ENCODE measurements at regions not wholly inside any gene's neighbourhood (a gene's known extent, or its start where the extent isn't known, plus 50 kb on each side); places are given as distances from the start of the nearest gene placed in this dataset.

DNA sequence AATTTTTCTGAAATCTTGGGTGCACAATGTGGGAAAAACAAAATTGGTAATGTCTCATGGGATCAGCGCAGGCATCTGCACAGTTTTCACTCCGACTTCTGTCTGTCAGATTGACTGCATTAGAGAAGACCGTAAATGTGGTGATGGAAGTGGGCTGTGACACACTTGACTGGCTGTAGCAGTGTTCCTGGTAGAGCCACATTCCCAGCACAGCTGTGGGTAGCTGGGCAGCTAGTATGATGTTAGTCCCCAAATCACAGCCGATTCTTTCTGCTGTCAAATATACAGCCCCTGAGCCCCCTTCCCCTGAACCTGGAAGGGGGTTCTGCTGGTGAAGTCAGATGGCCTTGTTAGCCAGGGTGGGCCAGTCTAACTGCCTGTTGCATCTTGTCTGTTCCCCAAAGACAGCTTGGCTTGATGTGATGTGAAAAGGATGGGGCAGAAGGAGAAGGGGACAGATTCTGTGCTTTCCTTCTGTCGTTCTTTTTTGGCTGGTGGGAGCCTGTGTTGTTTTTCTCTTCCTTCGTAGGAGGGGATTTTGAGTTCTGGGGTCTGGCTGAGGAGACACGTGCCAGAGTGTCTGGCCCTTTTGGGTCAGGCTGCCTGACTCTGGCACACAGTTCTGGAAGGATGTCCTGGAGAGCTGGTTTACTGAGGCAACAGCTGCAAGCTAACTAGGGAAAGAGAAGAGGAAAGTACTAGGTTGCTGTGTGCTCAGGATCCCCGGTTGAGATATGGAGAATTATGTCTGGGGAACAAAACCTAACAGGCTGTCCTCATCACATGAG is 66.4 kb upstream of the SPRY4 start:
- no peak for DNase-seq
- ChIA-PET POLR2A (ENCODE audit: partially characterized antibody) (no interaction called here), CTCF (ENCODE audit: partially characterized antibody) (no interaction called here)
- H3K9me3 ChIP-seq (ENCODE audit: control insufficient read depth in 1 of 2, low read length in 2 of 2), result peaks cover 0 to 6% of the 10 kb centered on the region in 2 donors
- H3K4me1 Mint-ChIP-seq, result peaks cover 0 to 9% (median 5%) of the 10 kb centered on the region in 4 donors
- H3K4me3 ChIP-seq (ENCODE audit: low read length in 2 of 2), result no peak overlapping the region
- H3K4me1 ChIP-seq (ENCODE audit: insufficient read depth, low read length), result peaks cover 3% of the 10 kb centered on the region
- H3K27me3 Mint-ChIP-seq, result peaks cover 0 to 3% of the 10 kb centered on the region in 2 donors
- no peaks in the 10 kb centered on the region for H3K36me3 ChIP-seq (ENCODE audit: insufficient read depth, low read length)
- peaks cover 0 to 8% of the 10 kb centered on the region in 2 donors for H3K36me3 Mint-ChIP-seq
- peaks cover 3 to 16% (median 12%) of the 10 kb centered on the region in 8 donors for H3K9me3 Mint-ChIP-seq
- no peaks in the 10 kb centered on the region for H3K27me3 ChIP-seq (ENCODE audit: insufficient read depth, low read length)
- intact Hi-C loops (cut with micrococcal nuclease), result no loop called here
- no peak overlapping the region for H3K27ac ChIP-seq (ENCODE audit: low read depth, low read length)
- peak overlapping the region in 3 of 7 donors; percentile 19 to 82 (median 43) for H3K27ac Mint-ChIP-seq
- no peak overlapping the region for H3K4me3 Mint-ChIP-seq

DNA sequence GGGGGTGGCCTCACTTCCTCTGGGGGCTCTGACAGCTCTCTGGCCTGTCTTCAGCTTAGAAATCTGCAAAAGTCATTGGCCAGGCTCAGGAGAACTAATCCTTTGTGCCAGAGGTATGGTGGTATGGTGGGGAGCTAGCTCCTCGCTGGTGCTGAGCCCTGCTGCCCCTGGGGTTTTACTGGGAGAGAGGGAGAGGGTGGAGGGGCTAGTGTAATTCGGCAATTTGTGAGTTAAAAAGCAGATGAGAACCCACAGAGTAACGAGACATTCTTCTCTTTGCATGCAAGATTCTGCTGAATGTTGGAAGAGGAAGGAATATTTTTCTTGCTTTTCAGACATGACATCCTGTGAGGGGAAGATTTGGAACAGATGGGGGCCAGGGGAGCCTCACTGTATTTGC is 65.5 kb upstream of the SPRY4 start:
- no peak for DNase-seq
- peaks cover 0 to 3% of the 10 kb centered on the region in 2 donors for H3K27me3 Mint-ChIP-seq
- H3K27ac ChIP-seq (ENCODE audit: low read depth, low read length), result no peak overlapping the region
- H3K4me1 Mint-ChIP-seq, result peaks cover 0 to 9% (median 5%) of the 10 kb centered on the region in 4 donors
- H3K36me3 ChIP-seq (ENCODE audit: insufficient read depth, low read length), result no peaks in the 10 kb centered on the region
- intact Hi-C loops (cut with micrococcal nuclease), result no loop called here
- H3K36me3 Mint-ChIP-seq, result peaks cover 0 to 3% of the 10 kb centered on the region in 2 donors
- H3K4me3 ChIP-seq (ENCODE audit: low read length in 2 of 2), result no peak overlapping the region
- ChIA-PET CTCF (ENCODE audit: partially characterized antibody) (no interaction called here), POLR2A (ENCODE audit: partially characterized antibody) (no interaction called here)
- no peak overlapping the region for H3K4me3 Mint-ChIP-seq
- H3K4me1 ChIP-seq (ENCODE audit: insufficient read depth, low read length), result peaks cover 3% of the 10 kb centered on the region
- peaks cover 0 to 7% (median 3%) of the 10 kb centered on the region in 8 donors for H3K9me3 Mint-ChIP-seq
- H3K27ac Mint-ChIP-seq, result no peak overlapping the region
- no peaks in the 10 kb centered on the region for H3K9me3 ChIP-seq (ENCODE audit: control insufficient read depth in 1 of 2, low read length in 2 of 2)
- H3K27me3 ChIP-seq (ENCODE audit: insufficient read depth, low read length), result no peaks in the 10 kb centered on the region

DNA sequence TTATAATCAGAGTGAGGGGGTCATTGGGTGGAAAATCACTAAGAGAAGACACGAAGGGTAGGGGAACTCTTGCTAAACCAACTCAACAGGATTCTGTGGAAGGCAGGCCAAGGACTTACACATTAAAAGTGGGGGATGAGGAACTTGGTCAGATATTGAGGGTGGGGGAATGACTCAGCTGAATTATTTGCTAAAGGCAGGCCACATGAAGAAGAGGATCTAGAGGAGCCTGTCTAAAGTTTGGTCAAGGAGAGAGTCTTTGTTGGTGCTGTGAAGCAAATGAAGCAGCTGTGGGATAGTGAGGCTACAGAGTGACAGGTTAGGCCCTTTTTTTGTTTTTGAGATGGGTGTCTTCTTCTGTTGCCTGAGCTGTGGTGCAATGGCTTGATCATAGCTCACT is 63.9 kb upstream of the SPRY4 start:
- no peak overlapping the region for H3K27ac ChIP-seq (ENCODE audit: low read depth, low read length)
- CTCF ChIA-PET (ENCODE audit: partially characterized antibody), result no interaction called here
- intact Hi-C loops (cut with micrococcal nuclease), result no loop called here
- Mint-ChIP-seq H3K27me3 (peaks cover 0 to 3% of the 10 kb centered on the region in 2 donors), H3K9me3 (peaks cover 0 to 3% (median 0%) of the 10 kb centered on the region in 8 donors), H3K4me3 (no peak overlapping the region), H3K27ac (peak overlapping the region in 1 of 7 donors; percentile 60), H3K4me1 (peaks cover 6 to 15% (median 12%) of the 10 kb centered on the region in 4 donors), H3K36me3 (no peaks in the 10 kb centered on the region)
- POLR2A ChIA-PET (ENCODE audit: partially characterized antibody), result no interaction called here
- H3K4me3 ChIP-seq (ENCODE audit: low read length in 2 of 2), result no peak overlapping the region
- peaks cover 3% of the 10 kb centered on the region for H3K4me1 ChIP-seq (ENCODE audit: insufficient read depth, low read length)
- no peak for DNase-seq
- no peaks in the 10 kb centered on the region for H3K27me3 ChIP-seq (ENCODE audit: insufficient read depth, low read length)
- H3K9me3 ChIP-seq (ENCODE audit: control insufficient read depth in 1 of 2, low read length in 2 of 2), result no peaks in the 10 kb centered on the region
- no peaks in the 10 kb centered on the region for H3K36me3 ChIP-seq (ENCODE audit: insufficient read depth, low read length)

DNA sequence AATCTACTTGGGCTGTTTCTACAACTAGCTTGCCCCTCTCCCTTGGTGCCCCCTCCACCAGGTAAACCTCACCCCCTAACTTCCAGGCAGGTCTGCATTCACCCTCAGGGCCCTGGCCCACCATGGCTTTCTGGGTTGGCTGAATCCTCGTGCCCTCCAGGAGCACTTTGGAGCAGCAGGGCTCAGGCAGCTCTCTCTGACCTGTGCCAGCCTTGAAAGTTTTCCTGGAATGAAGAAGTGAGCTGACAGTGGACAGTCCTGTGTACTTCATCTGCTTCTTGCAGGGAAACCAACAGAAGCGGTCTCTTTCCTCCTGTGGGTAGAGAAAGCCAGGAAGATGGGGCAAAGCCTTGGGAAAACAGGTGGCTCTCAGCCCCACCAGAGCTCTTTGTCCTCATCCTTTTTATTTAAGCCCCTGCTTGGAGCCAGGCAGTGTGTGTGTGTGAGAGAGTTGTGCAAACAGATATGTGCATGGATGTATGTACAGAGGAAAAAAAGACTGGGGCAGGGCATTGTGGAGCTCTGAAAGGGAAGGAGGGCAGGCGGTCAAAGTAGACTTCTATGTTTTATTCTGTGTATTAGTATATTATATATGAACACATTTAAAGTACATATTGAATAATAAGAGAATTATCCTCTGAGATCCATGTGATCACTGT is 62.3 kb upstream of the SPRY4 start:
- Histone ChIP-seq H3K4me3 (ENCODE audit: low read length in 2 of 2) (no peak overlapping the region), H3K36me3 (ENCODE audit: insufficient read depth, low read length) (no peaks in the 10 kb centered on the region), H3K27me3 (ENCODE audit: insufficient read depth, low read length) (no peaks in the 10 kb centered on the region), H3K4me1 (ENCODE audit: insufficient read depth, low read length) (peaks cover 3% of the 10 kb centered on the region), H3K27ac (ENCODE audit: low read depth, low read length) (no peak overlapping the region), H3K9me3 (ENCODE audit: control insufficient read depth in 1 of 2, low read length in 2 of 2) (no peaks in the 10 kb centered on the region)
- Mint-ChIP-seq H3K4me1 (peaks cover 6 to 12% (median 12%) of the 10 kb centered on the region in 4 donors), H3K36me3 (no peaks in the 10 kb centered on the region), H3K27ac (no peak overlapping the region), H3K27me3 (no peaks in the 10 kb centered on the region), H3K9me3 (no peaks in the 10 kb centered on the region), H3K4me3 (no peak overlapping the region)
- ChIA-PET POLR2A (ENCODE audit: partially characterized antibody) (no interaction called here), CTCF (ENCODE audit: partially characterized antibody) (no interaction called here)
- no peak for DNase-seq
- intact Hi-C loops (cut with micrococcal nuclease), result no loop called here

DNA sequence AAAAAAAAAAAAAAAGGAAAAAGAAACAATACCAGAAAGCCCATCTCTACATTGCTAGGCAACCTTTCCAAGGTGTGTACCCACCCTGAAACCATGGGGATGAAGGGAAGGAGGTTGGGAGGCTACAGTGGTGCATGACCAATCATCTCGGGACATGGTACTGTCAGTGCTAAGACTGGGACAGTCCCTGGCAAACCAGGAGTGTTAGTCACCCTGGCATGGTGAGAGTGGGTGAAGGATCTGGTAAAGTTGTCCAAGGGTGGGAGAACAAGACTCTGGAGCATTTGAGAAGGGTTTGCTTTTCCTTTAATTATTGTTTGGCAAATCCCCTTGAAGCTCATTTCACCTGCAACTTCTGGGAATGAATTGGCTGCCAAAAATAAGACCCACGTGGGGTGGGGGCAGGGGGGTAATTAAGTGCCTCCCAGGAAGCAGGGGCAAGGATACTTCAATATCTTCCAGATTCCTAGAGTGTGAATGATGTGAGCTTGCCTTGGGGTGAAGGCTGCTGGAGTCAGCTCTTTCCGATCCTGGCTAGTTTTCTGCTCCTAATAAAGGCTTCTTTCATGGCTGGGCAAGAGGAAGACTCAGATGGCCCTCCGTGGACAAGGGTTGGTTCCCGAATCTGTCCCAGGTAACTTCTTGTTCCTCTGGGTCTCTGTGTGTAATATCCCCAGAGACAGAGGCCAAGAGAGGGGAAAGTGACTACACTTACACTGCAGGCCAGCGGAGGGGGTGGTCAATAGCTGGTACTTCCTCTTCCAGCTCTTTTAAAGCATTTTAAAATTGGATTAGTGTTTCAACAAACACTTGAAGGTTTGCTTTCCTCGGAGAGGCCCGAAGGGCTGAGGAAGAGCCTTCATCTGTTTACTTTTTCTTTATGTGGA is 61.6 kb upstream of the SPRY4 start:
- intact Hi-C loops (cut with micrococcal nuclease), result no loop called here
- Histone ChIP-seq H3K36me3 (ENCODE audit: insufficient read depth, low read length) (no peaks in the 10 kb centered on the region), H3K27ac (ENCODE audit: low read depth, low read length) (no peak overlapping the region), H3K27me3 (ENCODE audit: insufficient read depth, low read length) (no peaks in the 10 kb centered on the region), H3K4me3 (ENCODE audit: low read length in 2 of 2) (no peak overlapping the region), H3K4me1 (ENCODE audit: insufficient read depth, low read length) (peaks cover 3% of the 10 kb centered on the region), H3K9me3 (ENCODE audit: control insufficient read depth in 1 of 2, low read length in 2 of 2) (no peaks in the 10 kb centered on the region)
- DNase-seq, result no peak
- H3K4me1 Mint-ChIP-seq, result peaks cover 6 to 12% (median 12%) of the 10 kb centered on the region in 4 donors
- ChIA-PET CTCF (ENCODE audit: partially characterized antibody) (no interaction called here), POLR2A (ENCODE audit: partially characterized antibody) (no interaction called here)
- H3K9me3 Mint-ChIP-seq, result no peaks in the 10 kb centered on the region
- peak overlapping the region in 1 of 7 donors; percentile 75 for H3K27ac Mint-ChIP-seq
- no peaks in the 10 kb centered on the region for H3K27me3 Mint-ChIP-seq
- H3K36me3 Mint-ChIP-seq, result no peaks in the 10 kb centered on the region
- H3K4me3 Mint-ChIP-seq, result no peak overlapping the region

DNA sequence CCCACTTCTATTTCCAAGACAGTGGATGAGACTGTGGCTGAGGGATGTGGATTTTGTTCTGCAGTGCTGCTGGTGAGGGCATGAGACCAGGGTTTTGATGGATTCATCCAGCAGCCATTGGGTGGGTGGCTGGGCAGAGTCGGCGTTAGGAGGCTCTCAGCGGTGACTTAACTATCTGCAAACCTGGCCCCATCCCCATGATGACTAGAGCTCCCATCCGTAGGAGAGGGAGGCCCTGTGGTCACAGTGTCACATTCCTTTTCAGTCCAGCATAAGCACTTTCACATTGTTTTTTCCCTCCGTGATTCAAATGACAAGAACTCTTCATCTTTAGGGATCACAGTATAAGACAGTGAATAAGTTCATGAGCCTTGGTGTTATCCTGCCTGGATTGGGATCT is 60.4 kb upstream of the SPRY4 start:
- Mint-ChIP-seq H3K36me3 (no peaks in the 10 kb centered on the region), H3K27me3 (no peaks in the 10 kb centered on the region), H3K27ac (no peak overlapping the region), H3K9me3 (no peaks in the 10 kb centered on the region), H3K4me3 (no peak overlapping the region), H3K4me1 (peaks cover 6 to 12% (median 12%) of the 10 kb centered on the region in 4 donors)
- no peak overlapping the region for H3K4me3 ChIP-seq (ENCODE audit: low read length in 2 of 2)
- peaks cover 3% of the 10 kb centered on the region for H3K4me1 ChIP-seq (ENCODE audit: insufficient read depth, low read length)
- intact Hi-C loops (cut with micrococcal nuclease), result no loop called here
- H3K27ac ChIP-seq (ENCODE audit: low read depth, low read length), result no peak overlapping the region
- POLR2A ChIA-PET (ENCODE audit: partially characterized antibody), result no interaction called here
- DNase-seq, result no peak
- no peaks in the 10 kb centered on the region for H3K36me3 ChIP-seq (ENCODE audit: insufficient read depth, low read length)
- CTCF ChIA-PET (ENCODE audit: partially characterized antibody), result no interaction called here
- H3K27me3 ChIP-seq (ENCODE audit: insufficient read depth, low read length), result no peaks in the 10 kb centered on the region
- no peaks in the 10 kb centered on the region for H3K9me3 ChIP-seq (ENCODE audit: control insufficient read depth in 1 of 2, low read length in 2 of 2)

DNA sequence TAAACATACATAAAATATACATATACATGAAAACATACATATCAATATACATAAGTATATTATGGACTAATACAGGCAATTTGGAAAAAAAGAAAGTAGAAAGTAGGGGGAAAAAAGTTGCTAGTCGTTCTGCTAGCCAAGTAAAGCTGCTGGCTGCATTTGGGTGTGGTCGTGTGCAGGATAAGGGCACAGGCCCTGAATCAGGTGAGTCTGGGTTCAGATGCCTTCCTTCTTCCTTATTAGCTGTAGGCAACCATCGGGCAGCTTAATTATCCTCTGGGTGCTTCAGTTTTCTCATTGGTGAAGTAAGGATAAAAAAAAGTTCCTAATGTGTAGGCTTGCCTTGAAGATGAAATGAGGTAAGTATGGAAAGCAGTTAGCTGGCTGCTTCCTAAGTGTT is 59.2 kb upstream of the SPRY4 start:
- Mint-ChIP-seq H3K36me3 (no peaks in the 10 kb centered on the region), H3K9me3 (no peaks in the 10 kb centered on the region), H3K4me1 (peaks cover 6 to 18% (median 14%) of the 10 kb centered on the region in 4 donors), H3K4me3 (no peak overlapping the region), H3K27me3 (no peaks in the 10 kb centered on the region), H3K27ac (peak overlapping the region in 2 of 7 donors; percentile 6 to 72)
- intact Hi-C loops (cut with micrococcal nuclease), result no loop called here
- no peaks in the 10 kb centered on the region for H3K36me3 ChIP-seq (ENCODE audit: insufficient read depth, low read length)
- no peak overlapping the region for H3K4me3 ChIP-seq (ENCODE audit: low read length in 2 of 2)
- no peak overlapping the region for H3K27ac ChIP-seq (ENCODE audit: low read depth, low read length)
- H3K4me1 ChIP-seq (ENCODE audit: insufficient read depth, low read length), result no peaks in the 10 kb centered on the region
- no peaks in the 10 kb centered on the region for H3K9me3 ChIP-seq (ENCODE audit: control insufficient read depth in 1 of 2, low read length in 2 of 2)
- no peak for DNase-seq
- ChIA-PET POLR2A (ENCODE audit: partially characterized antibody) (no interaction called here), CTCF (ENCODE audit: partially characterized antibody) (no interaction called here)
- no peaks in the 10 kb centered on the region for H3K27me3 ChIP-seq (ENCODE audit: insufficient read depth, low read length)
